Activated CD8-positive, alpha-beta T cell treated with anti-CD3 and anti-CD28 coated beads, Interleukin-2, amount 10 ng/mL, durations not matched to agents 7 days and 5 days (primary cell): ENCODE measurements at regions not wholly inside any gene's neighbourhood (a gene's known extent, or its start where the extent isn't known, plus 50 kb on each side); places are given as distances from the start of the nearest gene placed in this dataset.
"Not testable (repeated sequence)": the region's sequence is repeated elsewhere in the genome, so short reads cannot be mapped to it uniquely, and the experiment has no call there.

Experiments used
- ATAC-seq: fragments of 150-1000 bp; cut with Tn5 transposase; one replicate; pipeline ENCODE4 v1.10.0; 2021; ENCODE audit warnings: moderate library complexity
- CTCF ChIA-PET: fragments of 350-600 bp; sonication (Branson Sonifier 250); formaldehyde crosslinking; loops from one replicate; lab custom pipeline; 2021; ENCODE audit warnings: antibody characterized with exemption; lab: Charles Lee
- POLR2A ChIA-PET: fragments of 350-600 bp; sonication (Branson Sonifier 250); formaldehyde crosslinking; loops from one replicate; lab custom pipeline; 2021; ENCODE audit warnings: antibody characterized with exemption; lab: Charles Lee
- DNase-seq: peaks from one replicate; pipeline ENCODE4 v3.0.0-alpha.2; 2020
- H3K27ac Mint-ChIP-seq: one replicate; pipeline ENCODE4 v1.8.0; 2021; ENCODE audit warnings: mild to moderate bottlenecking, mixed read lengths
- H3K27me3 Mint-ChIP-seq: one replicate; pipeline ENCODE4 v1.8.0; 2021; ENCODE audit warnings: low read depth, mixed read lengths
- H3K36me3 Mint-ChIP-seq: one replicate; pipeline ENCODE4 v1.8.0; 2021; ENCODE audit warnings: low read depth, mixed read lengths
- H3K4me1 Mint-ChIP-seq: one replicate; pipeline ENCODE4 v1.8.0; 2021; ENCODE audit warnings: low read depth, mixed read lengths
- H3K4me3 Mint-ChIP-seq: one replicate; pipeline ENCODE4 v1.8.0; 2021; ENCODE audit warnings: mild to moderate bottlenecking, mixed read lengths
- H3K9me3 Mint-ChIP-seq: one replicate; pipeline ENCODE4 v1.8.0; 2022; ENCODE audit warnings: mixed read lengths; ENCODE audit not compliant: insufficient read depth

- Mint-ChIP-seq H3K4me1 (no peaks in the 10 kb centered on the region), H3K4me3 (no peak overlapping the region), H3K27ac (no peak overlapping the region), H3K27me3 (peaks cover 2% of the 10 kb centered on the region), H3K9me3 (no peaks in the 10 kb centered on the region), H3K36me3 (no peaks in the 10 kb centered on the region)
- ChIA-PET POLR2A (no interaction called here), CTCF (no interaction called here)
- no peak for ATAC-seq
- no peak for DNase-seq
Measured at GRCh38 chr7:24372961-24373955, 89.3 kb downstream of the NPY start.

DNA sequence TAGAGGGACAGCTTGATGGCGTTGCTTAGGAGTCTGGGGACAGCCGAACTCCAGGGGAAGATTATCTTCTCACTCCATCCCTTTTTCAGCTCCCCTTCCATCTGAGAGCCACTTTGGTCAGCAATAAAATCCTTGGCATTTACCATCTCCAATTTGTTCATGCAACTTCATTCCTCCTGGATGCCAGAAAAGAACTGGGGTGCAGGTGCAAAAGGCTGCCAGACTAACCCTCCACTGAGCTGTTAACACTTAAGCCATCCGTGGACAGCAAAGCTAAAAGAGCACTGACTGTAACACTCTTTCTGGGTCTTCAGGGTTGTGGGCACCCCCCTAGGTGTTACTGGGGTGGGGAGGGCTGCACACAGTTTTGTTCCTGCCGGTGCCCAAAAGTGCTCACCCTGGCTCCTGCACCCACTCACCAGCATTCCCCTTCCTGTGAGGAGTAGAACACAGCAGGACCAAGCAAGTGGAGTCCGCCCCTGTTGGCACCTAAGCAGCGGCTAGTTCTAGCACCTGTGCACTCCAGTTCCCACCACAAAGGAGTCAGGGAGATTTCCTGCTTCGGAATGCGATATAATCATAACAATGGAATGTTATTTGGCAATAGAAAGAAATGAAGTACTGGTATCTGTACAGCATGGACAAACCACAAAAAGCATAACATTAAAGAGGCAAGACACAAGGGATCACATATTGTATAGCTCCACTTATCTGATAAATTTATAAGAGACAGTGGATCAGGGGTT lies 95.1 kb downstream of the NPY start:
- no peak for DNase-seq
- Mint-ChIP-seq H3K4me3 (no peak overlapping the region), H3K9me3 (no peaks in the 10 kb centered on the region), H3K36me3 (no peaks in the 10 kb centered on the region), H3K4me1 (no peaks in the 10 kb centered on the region), H3K27ac (no peak overlapping the region), H3K27me3 (peaks cover 3% of the 10 kb centered on the region)
- POLR2A ChIA-PET = no interaction called here
- ATAC-seq = no peak
- CTCF ChIA-PET = no interaction called here

DNA sequence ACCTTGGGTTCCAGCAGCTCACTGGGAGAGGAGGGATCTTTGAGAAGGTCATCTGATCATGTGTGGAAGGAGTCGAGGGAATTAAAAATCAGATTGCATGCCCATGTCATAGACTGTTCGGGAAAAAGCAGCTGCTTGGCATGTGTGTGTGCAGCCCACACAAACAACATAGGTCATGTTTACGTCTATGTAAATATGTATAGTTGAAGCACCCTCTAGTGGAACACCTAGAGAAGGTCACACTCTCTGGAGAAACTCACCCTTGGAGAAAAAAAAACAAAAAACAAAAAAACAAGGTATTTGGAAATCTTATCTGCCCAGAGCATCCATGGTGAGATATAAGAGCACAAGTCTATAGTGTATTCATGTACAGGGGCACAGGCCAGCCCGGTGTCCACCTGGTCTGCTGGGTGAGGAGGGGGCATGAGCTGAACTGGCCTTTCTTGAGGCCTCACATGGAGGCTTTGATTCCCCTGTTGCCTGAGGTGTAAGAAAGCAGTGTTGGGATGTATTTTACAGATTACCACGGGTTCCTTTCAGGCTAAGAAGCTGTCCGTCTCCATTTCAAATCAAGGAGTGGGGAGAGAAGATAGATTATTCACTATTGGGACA lies 98.0 kb downstream of the NPY start:
- Mint-ChIP-seq H3K36me3 (no peaks in the 10 kb centered on the region), H3K27ac (no peak overlapping the region), H3K4me1 (no peaks in the 10 kb centered on the region), H3K27me3 (peaks cover 3% of the 10 kb centered on the region), H3K9me3 (no peaks in the 10 kb centered on the region), H3K4me3 (no peak overlapping the region)
- no peak for ATAC-seq
- CTCF ChIA-PET = interaction anchor here (1.0 to 1.4 kb wide), 3 partner anchors 12 to 519 kb away, joined by 3 to 4 read pairs (median 3); no protein-coding TSS in a partner anchor
- no peak for DNase-seq
- POLR2A ChIA-PET = no interaction called here

- ATAC-seq (no peak), DNase-seq (no peak)
- no peaks in the 10 kb centered on the region for H3K9me3 Mint-ChIP-seq
- peaks cover 3% of the 10 kb centered on the region for H3K27me3 Mint-ChIP-seq
- H3K4me3 Mint-ChIP-seq = no peak overlapping the region
- H3K36me3 Mint-ChIP-seq = no peaks in the 10 kb centered on the region
- H3K4me1 Mint-ChIP-seq = no peaks in the 10 kb centered on the region
- ChIA-PET CTCF (no interaction called here), POLR2A (no interaction called here)
- H3K27ac Mint-ChIP-seq = no peak overlapping the region
Measured at GRCh38 chr7:24383055-24383454, 99.1 kb downstream of the NPY start.

DNA sequence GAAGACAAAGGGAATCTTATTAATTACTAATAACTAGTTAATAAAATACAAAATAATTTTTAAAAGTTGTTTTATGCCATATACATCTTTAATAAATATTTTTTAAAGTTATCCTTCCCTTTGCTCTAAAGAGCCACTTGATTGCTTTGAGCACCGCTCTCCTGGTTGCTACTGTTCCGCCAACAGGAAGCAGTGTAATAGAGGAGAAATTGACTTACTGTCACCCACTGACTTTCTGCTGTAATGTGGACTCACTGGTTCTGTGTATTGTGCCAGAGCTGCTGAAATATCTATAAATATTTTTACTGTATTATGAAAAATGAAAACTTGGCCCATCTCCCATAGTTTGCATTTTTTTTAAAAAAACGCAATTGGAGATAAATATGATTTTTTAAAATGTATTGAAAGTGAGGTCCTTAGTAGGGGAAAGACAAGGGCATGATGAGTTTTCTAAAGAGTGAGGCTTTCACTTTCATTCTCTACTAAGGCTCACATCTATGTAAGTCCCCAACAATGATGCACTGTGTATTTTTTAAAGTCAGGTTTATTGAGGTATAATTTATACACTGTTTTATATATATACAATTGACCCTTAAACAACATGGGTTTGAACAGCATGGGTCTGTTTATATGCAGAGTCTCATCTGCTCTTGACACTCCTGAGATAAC lies 100.5 kb downstream of the NPY start:
- no peak for DNase-seq
- ChIA-PET CTCF (interaction anchor here (1.2 kb wide), 1 partner anchor 94 kb away, joined by 3 read pairs; no protein-coding TSS in a partner anchor), POLR2A (no interaction called here)
- Mint-ChIP-seq H3K9me3 (no peaks in the 10 kb centered on the region), H3K27ac (no peak overlapping the region), H3K27me3 (peaks cover 3% of the 10 kb centered on the region), H3K36me3 (no peaks in the 10 kb centered on the region), H3K4me3 (no peak overlapping the region), H3K4me1 (no peaks in the 10 kb centered on the region)
- peak; percentile 63 for ATAC-seq

GRCh38 chr7:24388212-24388611 lies 104.2 kb downstream of the NPY start:
- Mint-ChIP-seq H3K27ac (no peak overlapping the region), H3K9me3 (no peaks in the 10 kb centered on the region), H3K4me3 (no peak overlapping the region), H3K27me3 (peaks cover 3% of the 10 kb centered on the region), H3K4me1 (no peaks in the 10 kb centered on the region), H3K36me3 (no peaks in the 10 kb centered on the region)
- CTCF ChIA-PET = no interaction called here
- POLR2A ChIA-PET = no interaction called here
- no peak for ATAC-seq
- DNase-seq = no peak

GRCh38 chr7:24390376-24391157 lies 106.6 kb downstream of the NPY start:
- CTCF ChIA-PET = no interaction called here
- Mint-ChIP-seq H3K27me3 (peaks cover 3% of the 10 kb centered on the region), H3K9me3 (no peaks in the 10 kb centered on the region), H3K36me3 (no peaks in the 10 kb centered on the region), H3K4me1 (no peaks in the 10 kb centered on the region), H3K27ac (no peak overlapping the region), H3K4me3 (no peak overlapping the region)
- ATAC-seq (no peak), DNase-seq (no peak)
- POLR2A ChIA-PET = no interaction called here

DNA sequence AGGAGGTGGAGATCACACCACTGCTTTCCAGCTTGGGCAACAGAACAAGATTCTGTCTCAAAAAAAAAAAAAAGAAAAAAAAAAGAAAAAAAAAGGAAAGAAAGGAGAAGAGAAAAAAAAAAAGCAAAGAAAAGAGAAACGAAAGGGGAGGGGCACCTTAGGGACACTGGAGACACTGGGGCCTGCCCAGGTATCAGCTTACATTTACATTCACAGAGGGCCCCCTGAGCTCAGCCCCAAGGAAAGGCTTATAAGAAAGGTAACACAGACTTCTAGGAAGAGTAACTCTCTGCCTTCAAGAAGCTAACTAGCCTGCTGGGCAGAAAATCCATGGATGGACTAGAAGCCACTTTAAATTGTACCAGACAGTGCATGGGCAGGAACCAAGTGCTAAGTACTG lies 108.8 kb downstream of the NPY start:
- ChIA-PET CTCF (no interaction called here), POLR2A (no interaction called here)
- Mint-ChIP-seq H3K27ac (no peak overlapping the region), H3K36me3 (no peaks in the 10 kb centered on the region), H3K4me1 (no peaks in the 10 kb centered on the region), H3K9me3 (no peaks in the 10 kb centered on the region), H3K4me3 (no peak overlapping the region), H3K27me3 (peaks cover 3% of the 10 kb centered on the region)
- DNase-seq (no peak), ATAC-seq (no peak)

GRCh38 chr7:24395512-24395911 lies 111.5 kb downstream of the NPY start:
- ChIA-PET POLR2A (no interaction called here), CTCF (no interaction called here)
- H3K4me1 Mint-ChIP-seq = no peaks in the 10 kb centered on the region
- no peak overlapping the region for H3K27ac Mint-ChIP-seq
- H3K27me3 Mint-ChIP-seq = peaks cover 3% of the 10 kb centered on the region
- no peaks in the 10 kb centered on the region for H3K9me3 Mint-ChIP-seq
- no peak overlapping the region for H3K4me3 Mint-ChIP-seq
- H3K36me3 Mint-ChIP-seq = no peaks in the 10 kb centered on the region
- ATAC-seq (no peak), DNase-seq (no peak)

GRCh38 chr7:24396387-24396786 lies 112.4 kb downstream of the NPY start:
- H3K4me1 Mint-ChIP-seq, CTCF ChIA-PET, H3K27ac Mint-ChIP-seq, H3K9me3 Mint-ChIP-seq, H3K4me3 Mint-ChIP-seq, ATAC-seq, DNase-seq, H3K36me3 Mint-ChIP-seq, H3K27me3 Mint-ChIP-seq, POLR2A ChIA-PET: not testable (repeated sequence)
